SK-N-SH treated with all-trans-retinoic acid at 6 μM for 48 hours (cell line): ENCODE measurements at regions not wholly inside any gene's neighbourhood (a gene's known extent, or its start where the extent isn't known, plus 50 kb on each side); places are given as distances from the start of the nearest gene placed in this dataset.

Experiments
- ATAC-seq: fragments of 200-7000 bp; cut with Tn5 transposase; 3 replicates; pipeline ENCODE4 v1.9.1; 2020; ENCODE audit warnings: mild to moderate bottlenecking, moderate library complexity
- ARNTL ChIP-seq: fragments of 450-650 bp; formaldehyde crosslinking; IDR thresholded peaks from 2 replicates; pipeline ENCODE4 v1.5.0; 2020; ENCODE audit warnings: low read depth, mild to moderate bottlenecking, moderate library complexity, borderline replicate concordance
- BACH2 ChIP-seq: fragments of 250-450 bp; sonication (Bioruptor Pico); IDR thresholded peaks from 2 replicates; pipeline ENCODE4 v1.9.0; 2021; ENCODE audit warnings: mild to moderate bottlenecking, borderline replicate concordance
- CSDC2 ChIP-seq: fragments of 250-450 bp; sonication (Bioruptor Pico); IDR thresholded peaks from 2 replicates; pipeline ENCODE4 v1.5.0; 2020; ENCODE audit warnings: mild to moderate bottlenecking, moderate library complexity
- ESRRG ChIP-seq: fragments of 250-450 bp; sonication (Bioruptor Pico); IDR thresholded peaks from 2 replicates; pipeline ENCODE4 v1.6.1; 2021; ENCODE audit warnings: mild to moderate bottlenecking
- GLIS3 ChIP-seq: fragments of 250-450 bp; sonication (Bioruptor Pico); IDR thresholded peaks from 2 replicates; pipeline ENCODE4 v1.5.0; 2020; ENCODE audit warnings: mild to moderate bottlenecking, moderate library complexity
- ISL1 ChIP-seq: fragments of 250-450 bp; sonication (Bioruptor Pico); IDR thresholded peaks from 2 replicates; pipeline ENCODE4 v2.1.2; 2022; ENCODE audit warnings: mild to moderate bottlenecking, moderate library complexity
- OSR1 ChIP-seq: fragments of 250-450 bp; sonication (Bioruptor Pico); IDR thresholded peaks from 2 replicates; pipeline ENCODE4 v1.8.0; 2022; ENCODE audit warnings: moderate library complexity, mild to moderate bottlenecking, inconsistent platforms
- PPARA ChIP-seq: fragments of 250-450 bp; sonication (Bioruptor Pico); IDR thresholded peaks from 2 replicates; pipeline ENCODE4 v1.5.0; 2020; ENCODE audit warnings: mild to moderate bottlenecking, borderline replicate concordance
- RARB ChIP-seq: fragments of 250-450 bp; sonication (Bioruptor Pico); IDR thresholded peaks from 2 replicates; pipeline ENCODE4 v1.8.0; 2021; ENCODE audit warnings: mild to moderate bottlenecking, moderate library complexity
- SNAI2 ChIP-seq: fragments of 250-450 bp; sonication (Bioruptor Pico); IDR thresholded peaks from 2 replicates; pipeline ENCODE4 v1.5.0; 2020; ENCODE audit warnings: mild to moderate bottlenecking, moderate library complexity
- TCF4 ChIP-seq: fragments of 250-450 bp; sonication (Bioruptor Pico); IDR thresholded peaks from 2 replicates; pipeline ENCODE4 v1.8.0; 2021; ENCODE audit warnings: mild to moderate bottlenecking, moderate library complexity, borderline replicate concordance
- TOX ChIP-seq: fragments of 250-450 bp; sonication (Bioruptor Pico); IDR thresholded peaks from 2 replicates; pipeline ENCODE4 v1.8.0; 2021; ENCODE audit warnings: mild to moderate bottlenecking, moderate library complexity, borderline replicate concordance
- ZC3H10 ChIP-seq: fragments of 250-450 bp; sonication (Bioruptor Pico); IDR thresholded peaks from 2 replicates; pipeline ENCODE4 v1.5.1; 2021; ENCODE audit warnings: mild to moderate bottlenecking, moderate library complexity
- ZFP3 ChIP-seq: fragments of 250-450 bp; sonication (Bioruptor Pico); IDR thresholded peaks from 2 replicates; pipeline ENCODE4 v1.5.0; 2020; ENCODE audit warnings: mild to moderate bottlenecking, moderate library complexity
- ZFP30 ChIP-seq: fragments of 450-650 bp; formaldehyde crosslinking; IDR thresholded peaks from 2 replicates; pipeline ENCODE4 v1.5.0; 2022; ENCODE audit warnings: mild to moderate bottlenecking, moderate library complexity
- ZNF565 ChIP-seq: fragments of 450-650 bp; formaldehyde crosslinking; conservative IDR thresholded peaks from 2 replicates; pipeline ENCODE4 v1.5.0; 2020; ENCODE audit warnings: low read depth, mild to moderate bottlenecking, moderate library complexity
- ZNF70 ChIP-seq: fragments of 450-650 bp; formaldehyde crosslinking; IDR thresholded peaks from 2 replicates; pipeline ENCODE4 v1.5.0; 2020; ENCODE audit warnings: mild to moderate bottlenecking, moderate library complexity
- TF ChIP-seq, protein P1 (sequence below): fragments of 250-450 bp; sonication (Bioruptor Pico); IDR thresholded peaks from 2 replicates; pipeline ENCODE4 v1.5.1; 2020; ENCODE audit warnings: low read depth, mild to moderate bottlenecking, moderate library complexity
- TF ChIP-seq, protein P2 (sequence below): fragments of 250-450 bp; sonication (Bioruptor Pico); IDR thresholded peaks from 2 replicates; pipeline ENCODE4 v1.8.0; 2021; ENCODE audit warnings: low read depth, mild to moderate bottlenecking, moderate library complexity, borderline replicate concordance
- TF ChIP-seq, protein P3 (sequence below): fragments of 250-450 bp; sonication (Bioruptor Pico); IDR thresholded peaks from 2 replicates; pipeline ENCODE4 v1.5.1; 2021; ENCODE audit warnings: mild to moderate bottlenecking, moderate library complexity
- TF ChIP-seq, protein P4 (sequence below): fragments of 250-450 bp; sonication (Bioruptor Pico); IDR thresholded peaks from 2 replicates; pipeline ENCODE4 v1.5.0; 2020; ENCODE audit warnings: mild to moderate bottlenecking, moderate library complexity

- TF ChIP-seq, protein P1, sequence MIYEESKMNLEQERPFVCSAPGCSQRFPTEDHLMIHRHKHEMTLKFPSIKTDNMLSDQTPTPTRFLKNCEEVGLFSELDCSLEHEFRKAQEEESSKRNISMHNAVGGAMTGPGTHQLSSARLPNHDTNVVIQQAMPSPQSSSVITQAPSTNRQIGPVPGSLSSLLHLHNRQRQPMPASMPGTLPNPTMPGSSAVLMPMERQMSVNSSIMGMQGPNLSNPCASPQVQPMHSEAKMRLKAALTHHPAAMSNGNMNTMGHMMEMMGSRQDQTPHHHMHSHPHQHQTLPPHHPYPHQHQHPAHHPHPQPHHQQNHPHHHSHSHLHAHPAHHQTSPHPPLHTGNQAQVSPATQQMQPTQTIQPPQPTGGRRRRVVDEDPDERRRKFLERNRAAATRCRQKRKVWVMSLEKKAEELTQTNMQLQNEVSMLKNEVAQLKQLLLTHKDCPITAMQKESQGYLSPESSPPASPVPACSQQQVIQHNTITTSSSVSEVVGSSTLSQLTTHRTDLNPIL, result no peak
- no peak for TF ChIP-seq ZFP3 (CRISPR knock-in tag)
- no peak for TF ChIP-seq ZC3H10 (CRISPR knock-in tag)
- TF ChIP-seq ZFP30 (CRISPR knock-in tag), result no peak
- no peak for ATAC-seq
Measured at GRCh38 chr2:121043061-121043826, 241.8 kb downstream of the TFCP2L1 start.

GRCh38 chr2:121043827-121044222 is 241.2 kb downstream of the TFCP2L1 start:
- peak; percentile 26; the same call in 1 of the 3 replicates for ATAC-seq

DNA sequence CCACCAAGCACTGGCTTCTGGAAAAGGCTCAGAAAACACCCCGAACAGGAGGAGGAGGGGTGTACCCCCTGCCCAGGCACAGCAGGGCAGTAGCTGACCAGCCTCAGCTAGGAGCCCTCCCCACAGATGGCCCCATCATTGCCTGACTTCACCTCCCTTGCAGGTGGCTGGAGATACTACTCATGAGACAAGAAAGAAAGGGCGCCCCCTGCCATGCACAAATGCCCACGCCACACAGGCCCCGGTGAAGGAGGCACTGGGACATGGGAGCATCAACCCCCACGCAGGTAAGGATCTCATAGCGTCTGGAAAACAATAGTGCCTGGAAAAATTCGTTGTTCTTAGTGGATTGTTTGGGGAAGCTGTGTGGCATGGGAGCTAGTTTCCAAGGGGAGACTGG is 240.6 kb downstream of the TFCP2L1 start:
- TF ChIP-seq GLIS3 (no peak), SNAI2 (CRISPR knock-in tag) (no peak), CSDC2 (no peak), PPARA (no peak), BACH2 (CRISPR knock-in tag) (no peak), ZFP3 (CRISPR knock-in tag) (no peak), ARNTL (CRISPR knock-in tag) (no peak), OSR1 (no peak), ZC3H10 (CRISPR knock-in tag) (no peak), ISL1 (CRISPR knock-in tag) (no peak)
- TF ChIP-seq, protein P1, result no peak
- TF ChIP-seq, protein P2, sequence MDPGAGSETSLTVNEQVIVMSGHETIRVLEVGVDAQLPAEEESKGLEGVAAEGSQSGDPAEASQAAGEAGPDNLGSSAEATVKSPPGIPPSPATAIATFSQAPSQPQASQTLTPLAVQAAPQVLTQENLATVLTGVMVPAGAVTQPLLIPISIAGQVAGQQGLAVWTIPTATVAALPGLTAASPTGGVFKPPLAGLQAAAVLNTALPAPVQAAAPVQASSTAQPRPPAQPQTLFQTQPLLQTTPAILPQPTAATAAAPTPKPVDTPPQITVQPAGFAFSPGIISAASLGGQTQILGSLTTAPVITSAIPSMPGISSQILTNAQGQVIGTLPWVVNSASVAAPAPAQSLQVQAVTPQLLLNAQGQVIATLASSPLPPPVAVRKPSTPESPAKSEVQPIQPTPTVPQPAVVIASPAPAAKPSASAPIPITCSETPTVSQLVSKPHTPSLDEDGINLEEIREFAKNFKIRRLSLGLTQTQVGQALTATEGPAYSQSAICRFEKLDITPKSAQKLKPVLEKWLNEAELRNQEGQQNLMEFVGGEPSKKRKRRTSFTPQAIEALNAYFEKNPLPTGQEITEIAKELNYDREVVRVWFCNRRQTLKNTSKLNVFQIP, result no peak

More at GRCh38 chr2:121043827-121044222, 241.2 kb downstream of the TFCP2L1 start:
- TF ChIP-seq ZNF70 (CRISPR knock-in tag) (no peak), RARB (CRISPR knock-in tag) (no peak), ISL1 (CRISPR knock-in tag) (no peak), TOX (CRISPR knock-in tag) (no peak)
- TF ChIP-seq, protein P3, sequence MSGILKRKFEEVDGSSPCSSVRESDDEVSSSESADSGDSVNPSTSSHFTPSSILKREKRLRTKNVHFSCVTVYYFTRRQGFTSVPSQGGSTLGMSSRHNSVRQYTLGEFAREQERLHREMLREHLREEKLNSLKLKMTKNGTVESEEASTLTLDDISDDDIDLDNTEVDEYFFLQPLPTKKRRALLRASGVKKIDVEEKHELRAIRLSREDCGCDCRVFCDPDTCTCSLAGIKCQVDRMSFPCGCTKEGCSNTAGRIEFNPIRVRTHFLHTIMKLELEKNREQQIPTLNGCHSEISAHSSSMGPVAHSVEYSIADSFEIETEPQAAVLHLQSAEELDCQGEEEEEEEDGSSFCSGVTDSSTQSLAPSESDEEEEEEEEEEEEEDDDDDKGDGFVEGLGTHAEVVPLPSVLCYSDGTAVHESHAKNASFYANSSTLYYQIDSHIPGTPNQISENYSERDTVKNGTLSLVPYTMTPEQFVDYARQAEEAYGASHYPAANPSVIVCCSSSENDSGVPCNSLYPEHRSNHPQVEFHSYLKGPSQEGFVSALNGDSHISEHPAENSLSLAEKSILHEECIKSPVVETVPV (CRISPR knock-in tag), result no peak
- TF ChIP-seq, protein P2, result no peak

GRCh38 chr2:121045245-121045644 is 239.8 kb downstream of the TFCP2L1 start:
- ATAC-seq, result no peak
- TF ChIP-seq TCF4 (CRISPR knock-in tag) (no peak), BACH2 (CRISPR knock-in tag) (no peak), TOX (CRISPR knock-in tag) (no peak), ZNF565 (no peak), OSR1 (no peak), ESRRG (CRISPR knock-in tag) (no peak), RARB (CRISPR knock-in tag) (no peak), ZC3H10 (CRISPR knock-in tag) (no peak)
- TF ChIP-seq, protein P4, sequence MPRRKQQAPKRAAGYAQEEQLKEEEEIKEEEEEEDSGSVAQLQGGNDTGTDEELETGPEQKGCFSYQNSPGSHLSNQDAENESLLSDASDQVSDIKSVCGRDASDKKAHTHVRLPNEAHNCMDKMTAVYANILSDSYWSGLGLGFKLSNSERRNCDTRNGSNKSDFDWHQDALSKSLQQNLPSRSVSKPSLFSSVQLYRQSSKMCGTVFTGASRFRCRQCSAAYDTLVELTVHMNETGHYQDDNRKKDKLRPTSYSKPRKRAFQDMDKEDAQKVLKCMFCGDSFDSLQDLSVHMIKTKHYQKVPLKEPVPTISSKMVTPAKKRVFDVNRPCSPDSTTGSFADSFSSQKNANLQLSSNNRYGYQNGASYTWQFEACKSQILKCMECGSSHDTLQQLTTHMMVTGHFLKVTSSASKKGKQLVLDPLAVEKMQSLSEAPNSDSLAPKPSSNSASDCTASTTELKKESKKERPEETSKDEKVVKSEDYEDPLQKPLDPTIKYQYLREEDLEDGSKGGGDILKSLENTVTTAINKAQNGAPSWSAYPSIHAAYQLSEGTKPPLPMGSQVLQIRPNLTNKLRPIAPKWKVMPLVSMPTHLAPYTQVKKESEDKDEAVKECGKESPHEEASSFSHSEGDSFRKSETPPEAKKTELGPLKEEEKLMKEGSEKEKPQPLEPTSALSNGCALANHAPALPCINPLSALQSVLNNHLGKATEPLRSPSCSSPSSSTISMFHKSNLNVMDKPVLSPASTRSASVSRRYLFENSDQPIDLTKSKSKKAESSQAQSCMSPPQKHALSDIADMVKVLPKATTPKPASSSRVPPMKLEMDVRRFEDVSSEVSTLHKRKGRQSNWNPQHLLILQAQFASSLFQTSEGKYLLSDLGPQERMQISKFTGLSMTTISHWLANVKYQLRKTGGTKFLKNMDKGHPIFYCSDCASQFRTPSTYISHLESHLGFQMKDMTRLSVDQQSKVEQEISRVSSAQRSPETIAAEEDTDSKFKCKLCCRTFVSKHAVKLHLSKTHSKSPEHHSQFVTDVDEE (CRISPR knock-in tag), result no peak
- TF ChIP-seq, protein P1, result no peak

More for the DNA sequence above, 240.6 kb downstream of the TFCP2L1 start:
- ATAC-seq, result peak; percentile 57; the same call in 1 of the 3 replicates
